ENCODE measurements at regions not wholly inside any gene's neighbourhood (a gene's known extent, or its start where the extent isn't known, plus 50 kb on each side); places are given as distances from the start of the nearest gene placed in this dataset.
"Not testable (repeated sequence)": the region's sequence is repeated elsewhere in the genome, so short reads cannot be mapped to it uniquely, and the experiment has no call there.

- DNase-seq: no peak
Observed at GRCh38 chr16:48003206-48003907, 152.4 kb downstream of the ABCC12 start.

- DNase-seq: no peak
Observed at GRCh38 chr16:48001324-48001895, 154.4 kb downstream of the ABCC12 start.

- no peak for DNase-seq
Observed at GRCh38 chr16:48000622-48001021, 155.2 kb downstream of the ABCC12 start.

GRCh38 chr16:47999595-47999994 lies 156.2 kb downstream of the ABCC12 start:
- DNase-seq: no peak

- no peak for DNase-seq
Observed at GRCh38 chr16:47995354-47995753, 160.4 kb downstream of the ABCC12 start.

GRCh38 chr16:47991491-47991890 lies 164.3 kb downstream of the ABCC12 start:
- no peak for DNase-seq

- no peak for DNase-seq
Observed at GRCh38 chr16:47990676-47991075, 165.1 kb downstream of the ABCC12 start.

- DNase-seq: no peak
Observed at GRCh38 chr16:47987136-47987535, 168.7 kb downstream of the ABCC12 start.

- no peak for DNase-seq
Observed at GRCh38 chr16:47986031-47986430, 169.8 kb downstream of the ABCC12 start.

GRCh38 chr16:47984669-47985068 lies 171.1 kb downstream of the ABCC12 start:
- no peak for DNase-seq

GRCh38 chr16:47983999-47984580 lies 171.7 kb downstream of the ABCC12 start:
- DNase-seq: no peak

- DNase-seq: no peak
Observed at GRCh38 chr16:47980212-47980611, 175.6 kb downstream of the ABCC12 start.

GRCh38 chr16:47979616-47980182 lies 176.1 kb downstream of the ABCC12 start:
- no peak for DNase-seq

GRCh38 chr16:47979164-47979520 lies 176.7 kb downstream of the ABCC12 start:
- no peak for DNase-seq

GRCh38 chr16:47978491-47979163 lies 177.2 kb downstream of the ABCC12 start:
- DNase-seq: no peak

- no peak for DNase-seq
Observed at GRCh38 chr16:47977802-47978201, 178.0 kb downstream of the ABCC12 start.

GRCh38 chr16:47976636-47977210 lies 179.1 kb downstream of the ABCC12 start:
- DNase-seq: no peak

GRCh38 chr16:47974971-47975370 lies 180.8 kb downstream of the ABCC12 start:
- DNase-seq: not testable (repeated sequence)

- DNase-seq: no peak
Observed at GRCh38 chr16:47973552-47973951, 182.2 kb downstream of the ABCC12 start.

GRCh38 chr16:47972246-47972985 lies 183.4 kb downstream of the ABCC12 start:
- DNase-seq: no peak

GRCh38 chr16:47971225-47971624 lies 184.6 kb downstream of the ABCC12 start:
- no peak for DNase-seq

- DNase-seq: no peak
Observed at GRCh38 chr16:47970291-47970931, 185.4 kb downstream of the ABCC12 start.
